CD14-positive monocyte (primary cell): ENCODE measurements at regions not wholly inside any gene's neighbourhood (a gene's known extent, or its start where the extent isn't known, plus 50 kb on each side); places are given as distances from the start of the nearest gene placed in this dataset.

Experiments
- DNase-seq, 3 donors: peaks; one replicate each; pipeline ENCODE4 v3.0.0-alpha.2; 2011 to 2022
- H2AFZ ChIP-seq: 2 replicates; pipeline ENCODE4 v1.6.0; 2012; ENCODE audit warnings: mild to moderate bottlenecking, low read depth, low read length, inconsistent platforms; ENCODE audit not compliant: insufficient read depth, poor library complexity, severe bottlenecking
- H3K27ac ChIP-seq, 2 donors: 1 replicate in 1 of 2; 2 replicates in 1 of 2; pipeline ENCODE4 v1.5.1; 2012 to 2013; ENCODE audit warnings: low read length in 2 of 2, control low read depth in 1 of 2, inconsistent platforms in 1 of 2, low read depth in 1 of 2, mild to moderate bottlenecking in 1 of 2
- H3K27me3 ChIP-seq, 2 donors: one replicate each; pipeline versions ENCODE4 v1.6.0 to v1.6.1; 2011 to 2013; ENCODE audit warnings: low read length in 2 of 2; ENCODE audit not compliant: control insufficient read depth in 2 of 2, insufficient read depth in 2 of 2
- H3K36me3 ChIP-seq, 2 donors: replicated peaks in 1 of 2; 1 replicate in 1 of 2; 2 replicates in 1 of 2; pipeline versions ENCODE4 v1.5.1 to v1.6.1; 2012 to 2013; ENCODE audit warnings: low read length in 2 of 2, control low read depth in 1 of 2, inconsistent platforms in 1 of 2, mild to moderate bottlenecking in 1 of 2; ENCODE audit not compliant: insufficient read depth in 2 of 2, control insufficient read depth in 1 of 2
- H3K4me1 ChIP-seq, 2 donors: 1 replicate in 1 of 2; 2 replicates in 1 of 2; pipeline versions ENCODE4 v1.5.1 to v1.6.1; 2012 to 2013; ENCODE audit warnings: low read length in 2 of 2, control low read depth in 1 of 2, inconsistent platforms in 1 of 2, mild to moderate bottlenecking in 1 of 2, moderate library complexity in 1 of 2; ENCODE audit not compliant: insufficient read depth in 2 of 2, control insufficient read depth in 1 of 2
- H3K4me2 ChIP-seq: replicated peaks from 2 replicates; pipeline ENCODE3; 2012; ENCODE audit warnings: low read length, moderate library complexity, mild to moderate bottlenecking; ENCODE audit not compliant: poor library complexity, severe bottlenecking; ENCODE audit errors: extremely low read depth
- H3K4me3 ChIP-seq, 3 experiments: fragments of 200-600 bp in 1 of 3; sonication (generic) in 1 of 3; replicated peaks in 1 of 3; 1 replicate in 2 of 3; 2 replicates in 1 of 3; pipeline ENCODE4 v1.5.1; 2011 to 2013; ENCODE audit warnings: low read length in 3 of 3, mild to moderate bottlenecking in 3 of 3, control low read depth in 2 of 3, low read depth in 2 of 3, inconsistent platforms in 1 of 3, moderate library complexity in 1 of 3
- H3K79me2 ChIP-seq: 2 replicates; pipeline ENCODE4 v1.6.0; 2012; ENCODE audit warnings: mild to moderate bottlenecking, control low read depth, inconsistent platforms, low read length, moderate library complexity; ENCODE audit not compliant: insufficient read depth
- H3K9ac ChIP-seq: 2 replicates; pipeline ENCODE4 v1.6.0; 2017; ENCODE audit warnings: low read length, mild to moderate bottlenecking; ENCODE audit not compliant: insufficient read depth, poor library complexity, severe bottlenecking
- H3K9me3 ChIP-seq, 2 donors: replicated peaks in 1 of 2; 1 replicate in 1 of 2; 2 replicates in 1 of 2; pipeline versions ENCODE4 v1.5.1 to v1.6.1; 2012 to 2013; ENCODE audit warnings: low read length in 2 of 2, control low read depth in 1 of 2; ENCODE audit not compliant: control insufficient read depth in 1 of 2, insufficient read depth in 1 of 2
- H4K20me1 ChIP-seq: 2 replicates; pipeline ENCODE4 v1.6.0; 2012; ENCODE audit warnings: mild to moderate bottlenecking, low read length, control low read depth, moderate library complexity; ENCODE audit not compliant: insufficient read depth
- H3K27ac Mint-ChIP-seq, 7 donors: one replicate each; pipeline ENCODE4 v1.8.0; 2020; ENCODE audit warnings: mild to moderate bottlenecking in 7 of 7, mixed read lengths in 7 of 7, moderate library complexity in 6 of 7, inconsistent platforms in 2 of 7
- H3K27me3 Mint-ChIP-seq, 3 donors: one replicate each; pipeline ENCODE4 v1.8.0; 2021 to 2022; ENCODE audit warnings: low read depth in 3 of 3, mild to moderate bottlenecking in 3 of 3, mixed read lengths in 3 of 3, moderate library complexity in 3 of 3, inconsistent platforms in 1 of 3
- H3K36me3 Mint-ChIP-seq, 2 donors: one replicate each; pipeline ENCODE4 v1.8.0; 2020; ENCODE audit warnings: mixed read lengths in 2 of 2, inconsistent platforms in 1 of 2, mild to moderate bottlenecking in 1 of 2
- H3K4me1 Mint-ChIP-seq: one replicate; pipeline ENCODE4 v1.8.0; 2020; ENCODE audit warnings: mild to moderate bottlenecking, mixed read lengths
- H3K4me3 Mint-ChIP-seq, 2 donors: one replicate each; pipeline ENCODE4 v1.8.0; 2020; ENCODE audit warnings: mild to moderate bottlenecking in 2 of 2, mixed read lengths in 2 of 2, moderate library complexity in 1 of 2
- H3K9me3 Mint-ChIP-seq, 7 donors: one replicate each; pipeline ENCODE4 v1.8.0; 2020 to 2022; ENCODE audit warnings: mixed read lengths in 7 of 7, mild to moderate bottlenecking in 6 of 7, moderate library complexity in 6 of 7, inconsistent platforms in 2 of 7
- CTCF ChIP-seq: fragments of 200-600 bp; IDR thresholded peaks from one replicate; pipeline ENCODE4 v1.8.0; 2022; ENCODE audit warnings: antibody characterized with exemption, mild to moderate bottlenecking
- WGBS: methylation state at CpG from one replicate; pipeline ENCODE4 v1.1.5; 2013; ENCODE audit warnings: missing lambda C conversion rate; ENCODE audit not compliant: insufficient coverage; 5-methylcytosine and 5-hydroxymethylcytosine counted together
- intact Hi-C, 2 donors: fragments of 100-400 bp; cut with micrococcal nuclease; formaldehyde crosslinking; loops; one replicate each; pipeline versions ENCODE4 v1.15.0 to v1.15.1; 2023

GRCh38 chr16:86965840-86966550, 351.2 kb downstream of the C16orf95 start:
- WGBS, result 76% methylated on average over 13 of the region's 13 CpGs
- Histone ChIP-seq H3K36me3 (no peaks in the 10 kb centered on the region), H3K4me1 (no peaks in the 10 kb centered on the region), H3K9ac (no peak overlapping the region), H3K27me3 (no peaks in the 10 kb centered on the region), H3K9me3 (no peaks in the 10 kb centered on the region), H3K4me3 (no peak overlapping the region), H3K79me2 (no peaks in the 10 kb centered on the region), H2AFZ (no peak overlapping the region), H3K27ac (no peak overlapping the region), H3K4me2 (no peak overlapping the region), H4K20me1 (no peaks in the 10 kb centered on the region)
- H3K4me1 Mint-ChIP-seq, result no peaks in the 10 kb centered on the region
- no peak for DNase-seq
- no peaks in the 10 kb centered on the region for H3K36me3 Mint-ChIP-seq
- peaks cover 0 to 2% (median 0%) of the 10 kb centered on the region in 7 donors for H3K9me3 Mint-ChIP-seq
- no peak for TF ChIP-seq CTCF
- H3K27me3 Mint-ChIP-seq, result peaks cover 11 to 15% (median 15%) of the 10 kb centered on the region in 3 donors
- intact Hi-C loops, result no loop called here
- no peak overlapping the region for H3K27ac Mint-ChIP-seq
- H3K4me3 Mint-ChIP-seq, result no peak overlapping the region

GRCh38 chr16:86966777-86967176, 350.4 kb downstream of the C16orf95 start:
- Mint-ChIP-seq H3K27ac (no peak overlapping the region), H3K4me1 (no peaks in the 10 kb centered on the region), H3K4me3 (no peak overlapping the region), H3K9me3 (peaks cover 0 to 2% (median 0%) of the 10 kb centered on the region in 7 donors), H3K36me3 (no peaks in the 10 kb centered on the region), H3K27me3 (peaks cover 12 to 16% (median 16%) of the 10 kb centered on the region in 3 donors)
- no peak overlapping the region for H2AFZ ChIP-seq
- no peaks in the 10 kb centered on the region for H3K4me1 ChIP-seq
- no peak overlapping the region for H3K9ac ChIP-seq
- no peaks in the 10 kb centered on the region for H3K9me3 ChIP-seq
- no peak overlapping the region for H3K27ac ChIP-seq
- H4K20me1 ChIP-seq, result no peaks in the 10 kb centered on the region
- DNase-seq, result no peak
- no peaks in the 10 kb centered on the region for H3K79me2 ChIP-seq
- no peak overlapping the region for H3K4me2 ChIP-seq
- 96% methylated on average over 7 of the region's 11 CpGs for WGBS
- no peaks in the 10 kb centered on the region for H3K36me3 ChIP-seq
- H3K27me3 ChIP-seq, result no peaks in the 10 kb centered on the region
- TF ChIP-seq CTCF, result no peak
- H3K4me3 ChIP-seq, result no peak overlapping the region
- intact Hi-C loops, result no loop called here
